ENCODE measurements at regions not wholly inside any gene's neighbourhood (a gene's known extent, or its start where the extent isn't known, plus 50 kb on each side); places are given as distances from the start of the nearest gene placed in this dataset.

DNA sequence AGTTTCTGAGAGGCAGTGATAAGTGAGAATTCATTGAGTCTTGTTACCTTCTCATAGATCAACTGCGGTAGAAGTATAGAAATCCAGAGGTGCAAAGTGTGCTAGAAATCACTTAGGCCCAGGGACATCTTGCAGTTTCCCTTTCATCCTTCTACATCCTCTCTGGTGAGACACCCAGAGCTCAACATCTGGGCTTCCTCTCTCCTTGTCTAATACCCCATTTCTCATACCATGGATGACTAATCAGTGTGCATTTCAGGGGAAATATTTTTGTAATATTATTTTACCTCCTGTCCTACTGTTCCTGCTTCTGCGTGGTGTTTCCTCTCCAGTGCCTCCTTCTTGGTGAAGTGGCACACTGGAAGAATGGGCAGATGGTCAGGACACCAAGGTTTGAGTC lies 322.4 kb downstream of the TFAP2B start:
- TF ChIP-seq, protein P1, sequence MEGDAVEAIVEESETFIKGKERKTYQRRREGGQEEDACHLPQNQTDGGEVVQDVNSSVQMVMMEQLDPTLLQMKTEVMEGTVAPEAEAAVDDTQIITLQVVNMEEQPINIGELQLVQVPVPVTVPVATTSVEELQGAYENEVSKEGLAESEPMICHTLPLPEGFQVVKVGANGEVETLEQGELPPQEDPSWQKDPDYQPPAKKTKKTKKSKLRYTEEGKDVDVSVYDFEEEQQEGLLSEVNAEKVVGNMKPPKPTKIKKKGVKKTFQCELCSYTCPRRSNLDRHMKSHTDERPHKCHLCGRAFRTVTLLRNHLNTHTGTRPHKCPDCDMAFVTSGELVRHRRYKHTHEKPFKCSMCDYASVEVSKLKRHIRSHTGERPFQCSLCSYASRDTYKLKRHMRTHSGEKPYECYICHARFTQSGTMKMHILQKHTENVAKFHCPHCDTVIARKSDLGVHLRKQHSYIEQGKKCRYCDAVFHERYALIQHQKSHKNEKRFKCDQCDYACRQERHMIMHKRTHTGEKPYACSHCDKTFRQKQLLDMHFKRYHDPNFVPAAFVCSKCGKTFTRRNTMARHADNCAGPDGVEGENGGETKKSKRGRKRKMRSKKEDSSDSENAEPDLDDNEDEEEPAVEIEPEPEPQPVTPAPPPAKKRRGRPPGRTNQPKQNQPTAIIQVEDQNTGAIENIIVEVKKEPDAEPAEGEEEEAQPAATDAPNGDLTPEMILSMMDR (IDR thresholded peaks at IDR 0.05), result no peak
- TF ChIP-seq POLR2AphosphoS5 (IDR thresholded peaks at IDR 0.05), result no peak
